Testis (tissue), 2 donors: ENCODE measurements at regions not wholly inside any gene's neighbourhood (a gene's known extent, or its start where the extent isn't known, plus 50 kb on each side); places are given as distances from the start of the nearest gene placed in this dataset.

Source experiments
- DNase-seq: peaks from one replicate; pipeline ENCODE4 v3.0.0-alpha.2; 2019
- H3K27ac ChIP-seq, 2 donors: fragments of 200-600 bp; sonication (generic); one replicate each; pipeline ENCODE4 v1.5.1; 2019
- H3K27me3 ChIP-seq: fragments of 200-600 bp; sonication (generic); one replicate; pipeline ENCODE4 v1.5.1; 2019
- H3K36me3 ChIP-seq: fragments of 200-600 bp; sonication (generic); one replicate; pipeline ENCODE4 v1.5.1; 2017; ENCODE audit warnings: low read depth; ENCODE audit errors: missing control alignments
- H3K4me1 ChIP-seq: fragments of 200-600 bp; sonication (generic); one replicate; pipeline ENCODE4 v1.5.1; 2019
- H3K4me3 ChIP-seq, 2 donors: fragments of 200-600 bp; sonication (generic); one replicate each; pipeline ENCODE4 v1.5.1; 2017 to 2019
- H3K9me3 ChIP-seq: fragments of 200-600 bp; sonication (generic); one replicate; pipeline ENCODE4 v1.5.1; 2017
- POLR2A ChIP-seq: fragments of 450-650 bp; IDR thresholded peaks from one replicate; pipeline ENCODE4 v1.6.1; 2017; ENCODE audit warnings: antibody characterized with exemption, mild to moderate bottlenecking, moderate library complexity
- WGBS, 2 donors: methylation state at CpG; one replicate each; pipeline ENCODE4 v1.1.5; 2018; 5-methylcytosine and 5-hydroxymethylcytosine counted together
- intact Hi-C: fragments of 100-400 bp; cut with DNase I; formaldehyde crosslinking; loops from one replicate; pipeline ENCODE4 v1.15.1; 2023; ENCODE audit warnings: low total_unique reads
- TF ChIP-seq, protein P1 (sequence below), 3 experiments: fragments of 450-650 bp in 2 of 3; fragments of 200-600 bp in 1 of 3; sonication (generic) in 1 of 3; IDR thresholded peaks; one replicate each; pipeline ENCODE4 v1.5.1; 2016 to 2019; ENCODE audit warnings: antibody characterized with exemption in 3 of 3, mild to moderate bottlenecking in 2 of 3, moderate library complexity in 1 of 3

GRCh38 chr11:26859416-26859815, 134.5 kb upstream of the FIBIN start:
- Histone ChIP-seq H3K9me3 (no peaks in the 10 kb centered on the region), H3K27me3 (no peaks in the 10 kb centered on the region), H3K4me1 (no peaks in the 10 kb centered on the region), H3K4me3 (no peak overlapping the region), H3K36me3 (no peaks in the 10 kb centered on the region), H3K27ac (no peak overlapping the region)
- no peak for TF ChIP-seq POLR2A
- TF ChIP-seq, protein P1, sequence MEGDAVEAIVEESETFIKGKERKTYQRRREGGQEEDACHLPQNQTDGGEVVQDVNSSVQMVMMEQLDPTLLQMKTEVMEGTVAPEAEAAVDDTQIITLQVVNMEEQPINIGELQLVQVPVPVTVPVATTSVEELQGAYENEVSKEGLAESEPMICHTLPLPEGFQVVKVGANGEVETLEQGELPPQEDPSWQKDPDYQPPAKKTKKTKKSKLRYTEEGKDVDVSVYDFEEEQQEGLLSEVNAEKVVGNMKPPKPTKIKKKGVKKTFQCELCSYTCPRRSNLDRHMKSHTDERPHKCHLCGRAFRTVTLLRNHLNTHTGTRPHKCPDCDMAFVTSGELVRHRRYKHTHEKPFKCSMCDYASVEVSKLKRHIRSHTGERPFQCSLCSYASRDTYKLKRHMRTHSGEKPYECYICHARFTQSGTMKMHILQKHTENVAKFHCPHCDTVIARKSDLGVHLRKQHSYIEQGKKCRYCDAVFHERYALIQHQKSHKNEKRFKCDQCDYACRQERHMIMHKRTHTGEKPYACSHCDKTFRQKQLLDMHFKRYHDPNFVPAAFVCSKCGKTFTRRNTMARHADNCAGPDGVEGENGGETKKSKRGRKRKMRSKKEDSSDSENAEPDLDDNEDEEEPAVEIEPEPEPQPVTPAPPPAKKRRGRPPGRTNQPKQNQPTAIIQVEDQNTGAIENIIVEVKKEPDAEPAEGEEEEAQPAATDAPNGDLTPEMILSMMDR (IDR thresholded peaks at IDR 0.05): no peak
- intact Hi-C loops: no loop called here
- 66 to 79% methylated on average over 3 of the region's 3 CpGs for WGBS, 2 donors
- DNase-seq: no peak

GRCh38 chr11:26860091-26860780, 133.7 kb upstream of the FIBIN start:
- Histone ChIP-seq H3K27ac (no peak overlapping the region), H3K4me1 (no peaks in the 10 kb centered on the region), H3K9me3 (no peaks in the 10 kb centered on the region), H3K36me3 (no peaks in the 10 kb centered on the region), H3K4me3 (no peak overlapping the region), H3K27me3 (no peaks in the 10 kb centered on the region)
- 89 to 92% methylated on average over 7 of the region's 7 CpGs for WGBS, 2 donors
- intact Hi-C loops: no loop called here
- no peak for TF ChIP-seq POLR2A
- TF ChIP-seq, protein P1 (IDR thresholded peaks at IDR 0.05): no peak
- no peak for DNase-seq

DNA sequence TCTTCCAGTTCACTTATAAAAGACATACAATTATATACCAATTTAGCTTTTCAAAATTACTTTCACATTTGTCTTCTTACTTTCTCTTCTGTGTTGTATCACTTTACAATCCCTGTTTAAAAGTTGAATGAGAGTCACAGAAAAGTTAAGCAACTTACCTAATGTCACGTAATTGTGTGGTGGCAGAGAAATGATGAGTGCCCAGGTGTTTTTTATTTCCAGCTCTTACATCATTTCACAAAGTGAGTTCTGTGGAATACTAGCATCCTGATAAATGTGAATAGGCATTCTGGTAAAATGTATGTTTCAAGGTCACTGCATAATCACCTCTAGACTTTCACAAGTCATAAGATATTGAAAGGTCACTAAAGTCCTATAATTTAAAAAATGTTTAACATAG, 133.0 kb upstream of the FIBIN start:
- WGBS, 2 donors: 87 to 90% methylated on average over 1 of the region's 1 CpG
- Histone ChIP-seq H3K27ac (no peak overlapping the region), H3K4me3 (no peak overlapping the region), H3K27me3 (no peaks in the 10 kb centered on the region), H3K36me3 (no peaks in the 10 kb centered on the region), H3K9me3 (no peaks in the 10 kb centered on the region), H3K4me1 (no peaks in the 10 kb centered on the region)
- no peak for DNase-seq
- intact Hi-C loops: no loop called here
- TF ChIP-seq POLR2A: no peak

GRCh38 chr11:26862801-26863200, 131.1 kb upstream of the FIBIN start:
- TF ChIP-seq, protein P1 (IDR thresholded peaks at IDR 0.05): no peak
- TF ChIP-seq POLR2A: no peak
- H3K9me3 ChIP-seq: no peaks in the 10 kb centered on the region
- intact Hi-C loops: no loop called here
- no peaks in the 10 kb centered on the region for H3K36me3 ChIP-seq
- H3K4me1 ChIP-seq: no peaks in the 10 kb centered on the region
- H3K4me3 ChIP-seq: no peak overlapping the region
- no peak for DNase-seq
- H3K27me3 ChIP-seq: no peaks in the 10 kb centered on the region
- H3K27ac ChIP-seq: no peak overlapping the region

GRCh38 chr11:26865703-26866102, 128.2 kb upstream of the FIBIN start:
- Histone ChIP-seq H3K4me1 (no peaks in the 10 kb centered on the region), H3K36me3 (no peaks in the 10 kb centered on the region), H3K27me3 (no peaks in the 10 kb centered on the region), H3K9me3 (no peaks in the 10 kb centered on the region), H3K4me3 (no peak overlapping the region), H3K27ac (no peak overlapping the region)
- 71 to 77% methylated on average over 2 of the region's 2 CpGs for WGBS, 2 donors
- intact Hi-C loops: no loop called here
- DNase-seq: no peak
- no peak for TF ChIP-seq POLR2A
- TF ChIP-seq, protein P1 (IDR thresholded peaks at IDR 0.05): no peak
